Mucosa of descending colon (tissue), 3 donors: ENCODE measurements at regions not wholly inside any gene's neighbourhood (a gene's known extent, or its start where the extent isn't known, plus 50 kb on each side); places are given as distances from the start of the nearest gene placed in this dataset.

Experiments
- ATAC-seq: fragments of 200-7000 bp; cut with Tn5 transposase; one replicate; pipeline ENCODE4 v1.9.1; 2020; ENCODE audit warnings: mild to moderate bottlenecking, moderate library complexity
- DNase-seq, 3 donors: peaks; one replicate each; pipeline ENCODE4 v3.0.0-alpha.2; 2020
- H3K36me3 ChIP-seq: fragments of 200-600 bp; one replicate; pipeline ENCODE4 v1.8.0; 2021; ENCODE audit warnings: low read depth, mild to moderate bottlenecking
- H3K4me1 ChIP-seq: fragments of 200-600 bp; one replicate; pipeline ENCODE4 v1.8.0; 2021; ENCODE audit warnings: low read depth, mild to moderate bottlenecking
- H3K4me3 ChIP-seq: fragments of 200-600 bp; one replicate; pipeline ENCODE4 v1.8.0; 2021; ENCODE audit warnings: mild to moderate bottlenecking
- H3K9me3 ChIP-seq: fragments of 200-600 bp; one replicate; pipeline ENCODE4 v1.8.0; 2021; ENCODE audit warnings: mild to moderate bottlenecking
- CTCF ChIP-seq: fragments of 200-600 bp; IDR thresholded peaks from one replicate; pipeline ENCODE4 v1.8.0; 2022; ENCODE audit warnings: antibody characterized with exemption, mild to moderate bottlenecking
- intact Hi-C, 2 donors: fragments of 100-400 bp; cut with DNase I in 1 of 2; cut with micrococcal nuclease in 1 of 2; formaldehyde crosslinking; loops; one replicate each; pipeline versions ENCODE4 v1.11.0 to v1.11.1; 2022; cut with DNase I, micrococcal nuclease
- donor health status: DM: no; HTN: no; CAD: no; lungs with moderate emphysema.
- donor health status: DM: no; HTN: no; CAD: no.
- donor health status: DM: no; HTN: yes; CAD: no.

GRCh38 chr10:128481152-128481840 lies 355.1 kb upstream of the MKI67 start:
- DNase-seq (no peak), ATAC-seq (no peak)
- intact Hi-C loops, result no loop called here
- no peaks in the 10 kb centered on the region for H3K4me1 ChIP-seq
- no peaks in the 10 kb centered on the region for H3K9me3 ChIP-seq
- TF ChIP-seq CTCF, result no peak
- no peak overlapping the region for H3K4me3 ChIP-seq
- H3K36me3 ChIP-seq, result no peaks in the 10 kb centered on the region

- DNase-seq, result no peak
- no peak for TF ChIP-seq CTCF
- no peak for ATAC-seq
- no peak overlapping the region for H3K4me3 ChIP-seq
- intact Hi-C loops, result no loop called here
- H3K4me1 ChIP-seq, result no peaks in the 10 kb centered on the region
- no peaks in the 10 kb centered on the region for H3K9me3 ChIP-seq
- H3K36me3 ChIP-seq, result no peaks in the 10 kb centered on the region
These were observed 355.8 kb upstream of the MKI67 start for GRCh38 chr10:128482052-128482451.

GRCh38 chr10:128483216-128483615 lies 357.0 kb upstream of the MKI67 start:
- TF ChIP-seq CTCF, result no peak
- ATAC-seq, result no peak
- no peak overlapping the region for H3K4me3 ChIP-seq
- intact Hi-C loops, result no loop called here
- no peaks in the 10 kb centered on the region for H3K4me1 ChIP-seq
- DNase-seq, result no peak
- H3K36me3 ChIP-seq, result no peaks in the 10 kb centered on the region
- no peaks in the 10 kb centered on the region for H3K9me3 ChIP-seq

- intact Hi-C loops, result no loop called here
- Histone ChIP-seq H3K9me3 (no peaks in the 10 kb centered on the region), H3K36me3 (no peaks in the 10 kb centered on the region), H3K4me1 (no peaks in the 10 kb centered on the region), H3K4me3 (no peak overlapping the region)
- DNase-seq (no peak), ATAC-seq (no peak)
- no peak for TF ChIP-seq CTCF
These were observed 357.8 kb upstream of the MKI67 start for GRCh38 chr10:128484041-128484440.

GRCh38 chr10:128485701-128486235 lies 359.5 kb upstream of the MKI67 start:
- no peak for ATAC-seq
- DNase-seq, result no peak
- H3K4me3 ChIP-seq, result no peak overlapping the region
- H3K9me3 ChIP-seq, result no peaks in the 10 kb centered on the region
- intact Hi-C loops, result no loop called here
- H3K36me3 ChIP-seq, result no peaks in the 10 kb centered on the region
- no peaks in the 10 kb centered on the region for H3K4me1 ChIP-seq
- no peak for TF ChIP-seq CTCF
